ENCODE measurements at regions not wholly inside any gene's neighbourhood (a gene's known extent, or its start where the extent isn't known, plus 50 kb on each side); places are given as distances from the start of the nearest gene placed in this dataset.

GRCh38 chr5:58108511-58108910 is 351.4 kb downstream of the PLK2 start:
- H3K4me1 ChIP-seq = no peaks in the 10 kb centered on the region
- intact Hi-C loops (cut with DNase I; ENCODE audit: low total_unique reads) = no loop called here
- H3K4me3 ChIP-seq = no peak overlapping the region
- no peaks in the 10 kb centered on the region for H3K27me3 ChIP-seq
- H3K36me3 ChIP-seq = no peaks in the 10 kb centered on the region
- H3K27ac ChIP-seq = no peak overlapping the region
- no peaks in the 10 kb centered on the region for H3K9me3 ChIP-seq
- TF ChIP-seq POLR2AphosphoS5 (IDR thresholded peaks at IDR 0.05) = no peak
- TF ChIP-seq POLR2A (IDR thresholded peaks at IDR 0.05) = no peak
- DNase-seq (ENCODE audit: low spot score in 2 of 2) = no peak

GRCh38 chr5:58107704-58108103 is 352.2 kb downstream of the PLK2 start:
- no peak for TF ChIP-seq POLR2A (IDR thresholded peaks at IDR 0.05)
- TF ChIP-seq POLR2AphosphoS5 (IDR thresholded peaks at IDR 0.05) = no peak
- TF ChIP-seq, protein P1, sequence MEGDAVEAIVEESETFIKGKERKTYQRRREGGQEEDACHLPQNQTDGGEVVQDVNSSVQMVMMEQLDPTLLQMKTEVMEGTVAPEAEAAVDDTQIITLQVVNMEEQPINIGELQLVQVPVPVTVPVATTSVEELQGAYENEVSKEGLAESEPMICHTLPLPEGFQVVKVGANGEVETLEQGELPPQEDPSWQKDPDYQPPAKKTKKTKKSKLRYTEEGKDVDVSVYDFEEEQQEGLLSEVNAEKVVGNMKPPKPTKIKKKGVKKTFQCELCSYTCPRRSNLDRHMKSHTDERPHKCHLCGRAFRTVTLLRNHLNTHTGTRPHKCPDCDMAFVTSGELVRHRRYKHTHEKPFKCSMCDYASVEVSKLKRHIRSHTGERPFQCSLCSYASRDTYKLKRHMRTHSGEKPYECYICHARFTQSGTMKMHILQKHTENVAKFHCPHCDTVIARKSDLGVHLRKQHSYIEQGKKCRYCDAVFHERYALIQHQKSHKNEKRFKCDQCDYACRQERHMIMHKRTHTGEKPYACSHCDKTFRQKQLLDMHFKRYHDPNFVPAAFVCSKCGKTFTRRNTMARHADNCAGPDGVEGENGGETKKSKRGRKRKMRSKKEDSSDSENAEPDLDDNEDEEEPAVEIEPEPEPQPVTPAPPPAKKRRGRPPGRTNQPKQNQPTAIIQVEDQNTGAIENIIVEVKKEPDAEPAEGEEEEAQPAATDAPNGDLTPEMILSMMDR (IDR thresholded peaks at IDR 0.05) = no peak
- Histone ChIP-seq H3K4me3 (no peak overlapping the region), H3K36me3 (no peaks in the 10 kb centered on the region), H3K27me3 (no peaks in the 10 kb centered on the region), H3K27ac (no peak overlapping the region), H3K9me3 (no peaks in the 10 kb centered on the region), H3K4me1 (no peaks in the 10 kb centered on the region)
- no peak for DNase-seq (ENCODE audit: low spot score in 2 of 2)
- intact Hi-C loops (cut with DNase I; ENCODE audit: low total_unique reads) = no loop called here

DNA sequence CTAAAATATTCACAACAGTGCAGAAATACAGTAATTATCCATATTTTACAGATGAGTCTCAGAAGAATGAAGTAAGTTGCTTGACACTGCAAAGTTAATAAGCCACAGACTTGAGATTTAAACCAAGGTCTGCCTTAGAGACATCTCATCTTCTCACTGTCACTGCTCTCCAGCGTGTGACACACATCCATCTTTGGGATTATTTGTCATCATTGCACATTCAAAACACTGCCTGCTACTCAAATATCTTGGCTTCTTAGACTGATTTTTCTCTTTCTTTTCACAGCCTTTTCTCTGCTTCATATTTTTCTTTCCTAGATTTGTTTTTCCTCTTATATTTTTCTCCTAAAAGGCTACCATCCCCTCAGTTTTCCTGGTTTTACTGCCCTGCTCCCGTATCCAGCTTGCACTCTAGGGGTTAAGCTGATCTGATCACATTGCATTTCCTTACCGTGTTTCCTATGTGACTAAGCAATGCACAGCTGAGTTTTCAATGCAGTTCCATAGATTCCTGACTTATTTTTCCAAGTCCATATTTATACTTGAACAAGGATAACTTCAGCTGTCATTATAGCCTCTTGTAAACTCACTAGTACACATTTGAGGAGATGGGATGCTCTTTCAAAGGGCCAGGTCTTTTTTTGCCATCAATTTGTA is 353.0 kb downstream of the PLK2 start:
- Histone ChIP-seq H3K27ac (no peak overlapping the region), H3K4me3 (no peak overlapping the region), H3K4me1 (no peaks in the 10 kb centered on the region), H3K9me3 (no peaks in the 10 kb centered on the region), H3K27me3 (no peaks in the 10 kb centered on the region), H3K36me3 (no peaks in the 10 kb centered on the region)
- DNase-seq (ENCODE audit: low spot score in 2 of 2) = no peak
- intact Hi-C loops (cut with DNase I; ENCODE audit: low total_unique reads) = no loop called here
- TF ChIP-seq POLR2AphosphoS5 (IDR thresholded peaks at IDR 0.05) (no peak), POLR2A (IDR thresholded peaks at IDR 0.05) (no peak)
- TF ChIP-seq, protein P1 (IDR thresholded peaks at IDR 0.05) = no peak

GRCh38 chr5:58105836-58106235 is 354.1 kb downstream of the PLK2 start:
- no peaks in the 10 kb centered on the region for H3K4me1 ChIP-seq
- H3K27me3 ChIP-seq = no peaks in the 10 kb centered on the region
- no peaks in the 10 kb centered on the region for H3K36me3 ChIP-seq
- H3K4me3 ChIP-seq = no peak overlapping the region
- DNase-seq (ENCODE audit: low spot score in 2 of 2) = no peak
- TF ChIP-seq, protein P1 (IDR thresholded peaks at IDR 0.05) = no peak
- TF ChIP-seq POLR2AphosphoS5 (IDR thresholded peaks at IDR 0.05) (no peak), POLR2A (IDR thresholded peaks at IDR 0.05) (no peak)
- no peak overlapping the region for H3K27ac ChIP-seq
- H3K9me3 ChIP-seq = no peaks in the 10 kb centered on the region
- intact Hi-C loops (cut with DNase I; ENCODE audit: low total_unique reads) = no loop called here

GRCh38 chr5:58099257-58099656 is 360.6 kb downstream of the PLK2 start:
- intact Hi-C loops (cut with DNase I; ENCODE audit: low total_unique reads) = no loop called here
- no peak overlapping the region for H3K27ac ChIP-seq
- TF ChIP-seq POLR2A (IDR thresholded peaks at IDR 0.05) = no peak
- TF ChIP-seq, protein P1 (IDR thresholded peaks at IDR 0.05) = no peak
- TF ChIP-seq POLR2AphosphoS5 (IDR thresholded peaks at IDR 0.05) = no peak
- H3K4me3 ChIP-seq = no peak overlapping the region
- H3K4me1 ChIP-seq = no peaks in the 10 kb centered on the region
- no peaks in the 10 kb centered on the region for H3K27me3 ChIP-seq
- H3K9me3 ChIP-seq = no peaks in the 10 kb centered on the region
- DNase-seq (ENCODE audit: low spot score in 2 of 2) = no peak
- no peaks in the 10 kb centered on the region for H3K36me3 ChIP-seq

Measured in breast epithelium (tissue), 4 donors.